DMS153 treated with DMSO at 0.1 percent for 48 hours (cell line): ENCODE measurements at regions not wholly inside any gene's neighbourhood (a gene's known extent, or its start where the extent isn't known, plus 50 kb on each side); places are given as distances from the start of the nearest gene placed in this dataset.

Experiments used
- DNase-seq: peaks from one replicate; lab custom pipeline; 2025; ENCODE audit not compliant: unreplicated experiment; lab: John Stamatoyannopoulos, UW

- DNase-seq = no peak
Measured at GRCh38 chr10:111873041-111873440, 310.5 kb downstream of the GPAM start.

DNA sequence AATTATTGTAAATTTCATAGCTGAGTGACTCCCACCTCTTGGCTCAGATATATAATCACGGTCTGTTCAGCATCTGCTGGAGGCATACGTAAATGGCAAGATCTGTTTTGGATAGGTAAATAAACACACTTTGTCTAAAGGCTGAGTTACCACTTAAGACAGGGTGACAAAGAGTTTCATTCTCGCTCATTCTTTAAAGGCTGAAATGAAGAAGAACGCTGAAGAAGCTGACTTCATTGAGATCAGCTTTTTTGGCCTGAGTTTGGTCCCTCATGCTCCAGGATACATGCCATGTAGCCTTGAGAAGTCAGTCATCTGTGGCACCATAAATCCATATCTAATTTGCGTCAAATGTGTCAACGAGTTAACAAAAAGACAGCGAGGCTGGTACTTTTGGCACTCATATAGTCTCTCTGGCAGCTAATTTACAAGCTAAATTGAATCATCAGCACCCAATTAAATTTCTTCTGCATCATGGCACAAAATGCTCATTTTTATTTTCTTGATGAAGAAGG is 309.9 kb downstream of the GPAM start:
- DNase-seq = no peak

GRCh38 chr10:111874576-111874975 is 309.0 kb downstream of the GPAM start:
- no peak for DNase-seq

- no peak for DNase-seq
Measured at GRCh38 chr10:111875725-111876124, 307.8 kb downstream of the GPAM start.

- no peak for DNase-seq
Measured at GRCh38 chr10:111877258-111877657, 306.3 kb downstream of the GPAM start.

- DNase-seq = no peak
Measured at GRCh38 chr10:111879969-111880368, 303.6 kb downstream of the GPAM start.

DNA sequence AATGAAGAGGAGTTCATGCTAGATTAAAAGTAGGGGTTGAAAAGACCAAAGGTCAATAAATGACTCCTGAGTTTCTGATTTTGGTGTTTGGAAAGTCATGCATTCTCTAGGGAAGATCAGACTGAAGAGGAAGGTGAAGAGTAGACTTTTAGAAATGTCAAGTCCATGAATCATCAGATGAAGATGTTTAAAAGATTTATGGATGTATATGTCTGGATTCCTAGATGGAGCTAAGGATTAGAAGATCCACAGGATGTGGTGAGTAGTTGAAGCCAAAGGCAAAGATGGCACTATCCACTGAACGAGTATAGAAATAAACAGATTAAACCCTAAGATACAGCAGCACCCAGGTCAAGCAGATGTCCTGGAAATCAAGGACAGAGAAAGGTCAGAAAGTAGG is 298.5 kb downstream of the GPAM start:
- no peak for DNase-seq

- DNase-seq = no peak
Measured at GRCh38 chr10:111885919-111886318, 297.6 kb downstream of the GPAM start.

GRCh38 chr10:111887266-111887665 is 296.3 kb downstream of the GPAM start:
- no peak for DNase-seq

- DNase-seq = no peak
Measured at GRCh38 chr10:111890046-111890445, 293.5 kb downstream of the GPAM start.

- DNase-seq = no peak
Measured at GRCh38 chr10:111916011-111916410, 267.6 kb downstream of the GPAM start.

- no peak for DNase-seq
Measured at GRCh38 chr10:111921821-111922220, 261.7 kb downstream of the GPAM start.

DNA sequence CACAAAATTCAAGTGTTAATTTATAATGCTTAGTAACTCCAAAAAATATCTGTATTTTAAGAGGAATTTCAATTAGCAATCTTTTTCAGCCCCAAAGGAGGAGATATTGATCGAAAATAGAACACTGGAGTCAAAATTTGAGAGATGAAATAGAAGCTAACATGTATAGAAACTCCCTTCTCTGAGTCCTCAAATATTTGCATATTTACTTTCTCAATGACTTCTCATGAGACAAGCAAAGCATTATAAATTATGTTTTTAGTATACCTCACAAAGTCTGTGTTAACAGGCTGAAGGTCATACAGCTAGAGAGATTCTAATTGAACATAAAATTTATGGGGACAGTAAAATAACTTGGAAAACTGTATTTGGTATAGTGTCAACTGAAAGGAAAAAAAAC is 260.5 kb downstream of the GPAM start:
- no peak for DNase-seq

DNA sequence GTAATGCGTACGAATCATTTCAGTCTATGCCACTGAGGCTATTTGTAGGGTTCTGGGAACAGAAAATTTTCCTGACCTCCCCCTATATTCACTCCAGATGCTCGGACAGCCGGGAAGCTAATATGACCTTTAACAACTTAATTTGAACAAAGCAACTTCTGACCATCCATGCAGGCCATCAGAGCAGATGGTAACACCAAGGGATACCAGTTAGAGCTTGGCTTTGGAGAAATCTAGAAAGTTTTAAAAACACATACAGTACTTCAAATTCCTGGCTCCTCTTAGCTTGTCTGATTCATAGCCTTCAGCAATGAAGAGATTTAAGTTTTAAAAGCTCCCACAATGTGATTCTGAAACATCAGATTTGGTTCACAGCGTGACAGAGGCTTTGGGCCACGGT is 257.3 kb downstream of the GPAM start:
- DNase-seq = no peak

DNA sequence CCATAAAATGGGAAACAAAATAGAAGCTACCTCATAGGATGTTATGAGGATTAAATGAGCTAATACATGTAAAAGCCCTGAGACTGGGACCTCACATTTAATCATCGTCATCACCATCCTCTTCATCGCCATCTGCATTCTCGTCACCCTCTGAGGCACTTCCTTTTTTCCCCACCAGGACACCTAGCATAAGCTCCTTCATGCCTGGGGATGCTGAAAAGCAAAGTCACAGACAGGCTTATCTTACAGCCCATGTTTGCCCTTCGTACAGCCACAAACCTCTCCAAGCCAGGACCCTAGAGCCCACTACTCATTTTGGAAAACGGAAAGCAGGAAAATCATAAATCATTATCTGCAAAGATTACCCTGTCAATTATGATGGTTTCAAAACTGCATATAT is 249.6 kb downstream of the GPAM start:
- DNase-seq = no peak

DNA sequence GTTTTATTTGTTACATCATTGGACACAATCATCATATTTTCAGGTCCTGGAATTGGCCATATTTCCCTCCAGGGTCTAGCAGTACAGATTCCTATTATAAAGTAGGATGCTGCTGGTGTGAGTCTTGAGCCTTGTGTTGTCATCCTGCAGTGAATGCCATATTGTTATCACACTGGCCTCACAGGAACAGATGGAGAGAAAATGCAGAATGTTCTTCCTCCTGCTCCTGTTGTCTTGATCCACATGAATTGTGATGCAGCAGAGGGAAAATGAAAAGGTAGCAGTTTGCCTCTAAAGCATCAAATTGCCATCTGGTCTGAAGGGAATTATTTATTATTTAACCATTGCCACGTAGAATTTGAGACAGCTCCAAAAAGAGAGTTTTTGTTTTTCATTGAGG is 248.6 kb downstream of the GPAM start:
- DNase-seq = no peak

- DNase-seq = no peak
Measured at GRCh38 chr10:111936143-111936542, 247.4 kb downstream of the GPAM start.

GRCh38 chr10:111944331-111944730 is 239.2 kb downstream of the GPAM start:
- no peak for DNase-seq

- DNase-seq = no peak
Measured at GRCh38 chr10:111953949-111954348, 229.6 kb downstream of the GPAM start.

- no peak for DNase-seq
Measured at GRCh38 chr10:111954386-111954785, 229.2 kb downstream of the GPAM start.

GRCh38 chr10:111956841-111957240 is 226.7 kb downstream of the GPAM start:
- no peak for DNase-seq

- DNase-seq = no peak
Measured at GRCh38 chr10:111962951-111963350, 220.6 kb downstream of the GPAM start.

DNA sequence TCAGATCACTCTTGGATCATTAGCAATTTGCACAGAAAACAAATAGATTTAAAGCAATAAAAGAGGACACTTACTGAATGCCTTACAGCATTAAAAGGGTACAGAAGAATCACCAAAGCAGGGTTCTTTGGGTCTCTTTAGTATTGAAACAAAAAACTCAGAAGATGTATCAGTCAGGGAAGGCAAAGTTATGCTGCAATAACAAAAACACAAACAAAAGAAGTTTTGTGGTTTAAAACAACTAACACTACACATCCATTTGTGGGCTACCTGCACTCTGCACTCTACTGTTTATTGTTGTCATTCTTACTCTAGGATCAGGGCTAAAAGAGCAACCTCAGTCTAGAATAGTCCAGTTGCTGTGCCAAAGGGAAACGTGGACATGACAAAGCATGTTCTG is 216.4 kb downstream of the GPAM start:
- no peak for DNase-seq

GRCh38 chr10:111967547-111967946 is 216.0 kb downstream of the GPAM start:
- no peak for DNase-seq
